ENCODE measurements at regions not wholly inside any gene's neighbourhood (a gene's known extent, or its start where the extent isn't known, plus 50 kb on each side); places are given as distances from the start of the nearest gene placed in this dataset.

DNA sequence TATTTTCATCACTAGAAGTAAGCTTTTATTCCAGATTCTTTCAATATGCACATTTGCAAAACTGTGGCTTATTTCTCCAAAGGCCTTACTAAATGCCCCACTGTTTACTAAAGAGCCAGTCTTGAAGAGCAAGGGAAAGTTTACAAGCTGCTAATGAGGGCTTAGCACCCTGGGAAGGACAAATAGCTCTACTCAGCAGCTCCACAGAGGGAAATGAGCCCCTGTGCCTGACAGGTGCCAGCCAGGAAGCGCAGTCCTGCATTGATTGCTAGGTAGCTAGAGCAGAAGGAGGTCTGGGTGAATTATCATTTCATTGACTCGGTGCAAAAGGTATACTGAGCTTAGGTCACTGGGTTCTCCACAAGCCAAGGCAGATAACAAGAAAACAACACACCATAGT, 307.0 kb downstream of the SETD4 start:
- TF ChIP-seq POLR2A (IDR thresholded peaks at IDR 0.05; ENCODE audit: extremely low read depth, insufficient read length) = no peak
- TF ChIP-seq, protein P1, sequence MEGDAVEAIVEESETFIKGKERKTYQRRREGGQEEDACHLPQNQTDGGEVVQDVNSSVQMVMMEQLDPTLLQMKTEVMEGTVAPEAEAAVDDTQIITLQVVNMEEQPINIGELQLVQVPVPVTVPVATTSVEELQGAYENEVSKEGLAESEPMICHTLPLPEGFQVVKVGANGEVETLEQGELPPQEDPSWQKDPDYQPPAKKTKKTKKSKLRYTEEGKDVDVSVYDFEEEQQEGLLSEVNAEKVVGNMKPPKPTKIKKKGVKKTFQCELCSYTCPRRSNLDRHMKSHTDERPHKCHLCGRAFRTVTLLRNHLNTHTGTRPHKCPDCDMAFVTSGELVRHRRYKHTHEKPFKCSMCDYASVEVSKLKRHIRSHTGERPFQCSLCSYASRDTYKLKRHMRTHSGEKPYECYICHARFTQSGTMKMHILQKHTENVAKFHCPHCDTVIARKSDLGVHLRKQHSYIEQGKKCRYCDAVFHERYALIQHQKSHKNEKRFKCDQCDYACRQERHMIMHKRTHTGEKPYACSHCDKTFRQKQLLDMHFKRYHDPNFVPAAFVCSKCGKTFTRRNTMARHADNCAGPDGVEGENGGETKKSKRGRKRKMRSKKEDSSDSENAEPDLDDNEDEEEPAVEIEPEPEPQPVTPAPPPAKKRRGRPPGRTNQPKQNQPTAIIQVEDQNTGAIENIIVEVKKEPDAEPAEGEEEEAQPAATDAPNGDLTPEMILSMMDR (IDR thresholded peaks at IDR 0.05; ENCODE audit: low read depth, low read length) = no peak
- no peak for TF ChIP-seq MYC (IDR thresholded peaks at IDR 0.05; ENCODE audit: low read depth, low read length)
